HG03108 (cell line): ENCODE measurements at regions not wholly inside any gene's neighbourhood (a gene's known extent, or its start where the extent isn't known, plus 50 kb on each side); places are given as distances from the start of the nearest gene placed in this dataset.

Experiments used
- ATAC-seq: cut with Tn5 transposase; IDR thresholded peaks from one replicate; pipeline ENCODE4 v1.9.1; 2021; ENCODE audit warnings: moderate library complexity; ENCODE audit not compliant: unreplicated experiment

GRCh38 chr1:14511796-14512585, 86.5 kb upstream of the KAZN start:
- no peak for ATAC-seq

DNA sequence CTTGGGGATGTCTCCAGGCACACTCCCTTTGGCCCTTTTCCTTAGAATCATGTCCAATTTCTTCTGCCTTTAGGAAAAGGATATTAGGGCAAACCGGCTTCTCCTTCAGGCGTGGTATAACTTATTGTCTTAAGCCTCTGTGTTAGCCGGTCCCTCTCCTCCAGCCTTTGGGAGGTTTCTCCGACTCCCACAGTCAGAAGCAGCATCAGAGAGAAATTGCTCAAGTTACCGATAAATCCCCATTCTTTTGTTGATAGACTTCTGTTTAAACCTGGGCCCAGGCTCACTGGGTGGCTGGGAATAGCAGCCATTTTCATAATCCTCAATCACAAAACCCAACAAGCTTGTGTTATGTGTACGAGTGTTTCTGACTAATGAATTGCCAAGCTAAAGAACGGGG, 85.4 kb upstream of the KAZN start:
- ATAC-seq = no peak

DNA sequence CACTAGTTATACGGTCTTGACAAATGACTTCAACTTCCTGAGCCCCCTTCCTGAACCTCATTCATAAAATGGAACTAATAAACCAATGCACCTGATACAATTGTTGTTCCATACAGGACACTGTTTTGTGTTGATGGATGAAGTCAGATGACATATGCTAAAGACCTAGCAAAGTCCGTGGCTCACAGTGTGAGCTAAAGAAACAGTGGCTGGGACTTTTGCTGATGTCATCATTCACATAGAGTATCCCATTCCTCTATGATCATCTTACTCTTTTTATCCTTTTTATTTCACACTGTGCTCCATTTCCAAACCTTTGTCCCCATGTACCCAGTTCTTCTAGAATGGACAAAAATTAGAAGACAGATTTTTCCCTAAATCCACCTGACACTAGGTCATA, 83.7 kb upstream of the KAZN start:
- ATAC-seq = no peak

GRCh38 chr1:14516974-14517840, 81.3 kb upstream of the KAZN start:
- ATAC-seq = no peak

- no peak for ATAC-seq
These were observed 80.7 kb upstream of the KAZN start for GRCh38 chr1:14517841-14518180.

DNA sequence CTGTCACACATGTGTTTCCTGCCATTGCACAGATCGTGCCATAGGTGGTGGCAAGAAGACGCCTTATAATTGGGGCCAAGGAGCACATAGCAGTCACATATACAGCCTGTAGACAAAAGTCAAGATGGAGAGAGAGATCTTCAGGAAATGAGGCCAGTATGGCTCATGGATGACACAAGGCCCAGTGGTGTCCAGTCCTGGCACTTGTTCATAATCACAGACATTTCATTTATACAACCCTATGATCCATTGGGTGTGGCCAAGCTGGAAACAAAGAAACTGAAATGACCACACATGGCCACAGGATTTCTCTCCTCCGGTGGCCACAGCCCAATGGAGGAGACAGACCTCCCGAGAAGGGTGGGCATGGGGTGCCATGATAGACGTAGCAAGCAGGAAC, 78.5 kb upstream of the KAZN start:
- no peak for ATAC-seq

DNA sequence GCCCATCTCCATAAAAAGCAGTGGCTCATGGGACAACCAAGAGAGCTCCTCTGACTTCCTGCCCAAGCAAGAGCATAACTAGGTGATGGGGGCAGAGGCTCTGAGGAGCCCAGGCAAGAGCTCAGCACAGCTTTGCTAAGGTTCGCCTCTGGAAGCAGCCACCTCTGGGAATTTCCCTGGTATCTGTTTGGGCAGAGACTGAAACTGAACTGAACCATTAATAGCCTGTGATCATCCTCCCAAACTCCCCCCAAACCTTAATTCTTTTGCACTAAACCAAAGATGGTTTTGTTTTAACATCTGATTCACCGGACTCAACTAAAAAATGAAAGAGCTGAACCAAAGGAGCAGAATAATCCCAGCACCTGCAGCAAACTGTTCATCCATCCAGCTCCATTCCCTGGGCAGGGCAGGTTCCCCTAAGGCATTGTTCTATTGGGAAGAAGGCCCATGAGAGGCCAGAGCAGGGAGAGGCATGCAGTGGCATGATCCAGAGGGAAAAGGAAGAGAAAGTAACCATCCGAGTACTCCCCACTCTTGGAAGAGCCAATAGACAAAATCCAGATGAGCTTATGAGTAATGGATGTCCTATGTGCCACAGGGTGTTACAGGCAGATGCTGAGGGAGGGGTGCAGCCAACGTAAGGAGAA, 77.8 kb upstream of the KAZN start:
- ATAC-seq = no peak

GRCh38 chr1:14521622-14522021, 76.9 kb upstream of the KAZN start:
- ATAC-seq = no peak

DNA sequence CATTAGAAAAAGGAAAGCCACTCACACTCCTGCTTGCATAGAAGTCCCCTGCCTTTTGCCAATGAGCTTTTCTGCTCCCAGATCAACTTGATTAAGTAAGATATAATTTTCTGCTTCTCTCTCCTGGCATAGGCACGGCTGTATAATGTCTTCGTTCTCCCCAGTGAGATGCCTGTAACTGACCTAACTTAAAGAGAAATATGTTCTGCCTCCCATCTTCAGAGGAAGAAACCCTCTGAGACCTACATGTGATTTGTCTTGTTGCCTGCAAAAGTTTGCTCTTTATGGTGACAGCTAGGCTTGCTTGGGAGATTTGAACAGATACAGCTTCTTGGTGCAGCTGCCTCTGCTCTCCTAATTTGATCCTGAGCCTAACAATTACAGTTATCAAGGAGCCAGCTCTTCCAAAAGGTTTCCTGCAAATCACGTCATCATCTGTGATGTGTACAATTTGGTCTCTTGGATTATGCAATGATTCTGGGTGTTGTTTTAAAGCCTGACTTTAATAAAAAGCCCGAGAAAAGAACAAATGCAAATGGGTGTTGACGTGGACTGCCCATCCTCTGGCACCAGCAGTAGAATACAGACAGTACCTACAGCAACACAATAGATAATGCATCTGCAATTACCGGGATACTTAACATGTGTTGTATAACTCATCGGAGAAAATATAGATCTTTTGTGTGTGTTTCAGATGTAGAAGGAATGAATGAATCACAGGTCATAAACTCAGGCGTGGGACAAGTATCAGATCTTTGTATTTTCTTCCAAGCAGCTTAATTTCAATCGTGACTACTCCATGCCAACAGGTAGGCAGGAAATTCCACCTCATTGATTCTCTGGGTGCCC, 76.2 kb upstream of the KAZN start:
- ATAC-seq = no peak

- ATAC-seq = no peak
These were observed 75.6 kb upstream of the KAZN start for GRCh38 chr1:14522926-14523241.

DNA sequence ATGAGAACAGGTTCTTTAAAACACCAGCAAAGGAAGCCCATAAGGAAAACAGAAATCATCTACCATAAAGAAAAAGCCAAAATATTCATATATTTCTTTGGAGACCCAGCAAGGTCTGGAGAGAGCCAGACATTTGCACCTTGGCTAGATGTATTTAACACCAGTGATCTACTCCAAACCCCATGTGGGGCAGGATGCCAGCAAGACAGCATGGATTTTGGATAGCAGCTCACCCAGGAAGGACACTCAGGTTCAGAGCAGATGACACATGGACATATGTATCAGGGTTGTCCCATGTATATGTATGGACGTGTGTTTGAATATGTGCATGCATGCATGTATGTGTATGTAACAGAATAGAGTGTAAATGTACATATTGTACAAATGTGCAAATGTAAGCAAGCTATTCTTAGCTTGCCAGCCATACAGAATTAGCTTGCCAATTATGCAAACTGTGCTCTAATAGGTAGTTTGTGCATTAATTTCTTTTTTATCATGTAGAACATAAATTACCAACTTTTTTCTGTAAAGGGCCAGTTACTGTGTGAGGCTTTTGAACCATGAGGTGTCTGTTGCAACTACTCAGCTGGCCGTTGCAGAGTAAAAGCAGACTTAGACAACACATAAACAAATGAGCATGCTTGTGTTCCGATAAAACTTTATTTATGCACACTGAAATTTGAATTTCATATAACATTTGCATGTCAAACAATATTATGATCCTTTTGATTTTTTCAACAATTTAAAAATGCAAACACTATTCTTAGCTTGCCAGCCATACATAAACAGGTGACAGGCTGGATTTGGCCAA, 73.5 kb upstream of the KAZN start:
- ATAC-seq = no peak

- no peak for ATAC-seq
These were observed 69.0 kb upstream of the KAZN start for GRCh38 chr1:14529475-14529874.

GRCh38 chr1:14531519-14531918, 67.0 kb upstream of the KAZN start:
- ATAC-seq = no peak

GRCh38 chr1:14535619-14536355, 62.7 kb upstream of the KAZN start:
- ATAC-seq = no peak

DNA sequence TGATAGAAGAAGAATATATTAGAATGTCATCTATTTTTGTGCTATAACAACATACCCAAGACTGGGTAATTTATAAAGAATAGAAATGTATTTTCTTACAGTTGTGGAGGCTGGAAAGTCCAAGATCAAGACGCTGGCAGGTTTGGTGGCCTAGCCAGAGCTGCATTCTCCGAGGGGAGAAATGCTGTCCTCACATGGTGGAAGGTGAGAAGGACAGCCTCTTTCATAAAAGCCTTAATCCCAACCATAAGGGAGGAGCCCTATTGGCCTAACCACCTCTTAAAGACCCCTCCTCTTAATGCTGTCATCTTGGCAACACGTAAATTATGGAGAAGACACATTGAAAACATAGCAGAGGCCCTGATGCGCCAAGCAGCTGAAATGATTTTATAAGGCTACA, 60.1 kb upstream of the KAZN start:
- no peak for ATAC-seq

GRCh38 chr1:14539309-14539708, 59.2 kb upstream of the KAZN start:
- ATAC-seq = no peak

DNA sequence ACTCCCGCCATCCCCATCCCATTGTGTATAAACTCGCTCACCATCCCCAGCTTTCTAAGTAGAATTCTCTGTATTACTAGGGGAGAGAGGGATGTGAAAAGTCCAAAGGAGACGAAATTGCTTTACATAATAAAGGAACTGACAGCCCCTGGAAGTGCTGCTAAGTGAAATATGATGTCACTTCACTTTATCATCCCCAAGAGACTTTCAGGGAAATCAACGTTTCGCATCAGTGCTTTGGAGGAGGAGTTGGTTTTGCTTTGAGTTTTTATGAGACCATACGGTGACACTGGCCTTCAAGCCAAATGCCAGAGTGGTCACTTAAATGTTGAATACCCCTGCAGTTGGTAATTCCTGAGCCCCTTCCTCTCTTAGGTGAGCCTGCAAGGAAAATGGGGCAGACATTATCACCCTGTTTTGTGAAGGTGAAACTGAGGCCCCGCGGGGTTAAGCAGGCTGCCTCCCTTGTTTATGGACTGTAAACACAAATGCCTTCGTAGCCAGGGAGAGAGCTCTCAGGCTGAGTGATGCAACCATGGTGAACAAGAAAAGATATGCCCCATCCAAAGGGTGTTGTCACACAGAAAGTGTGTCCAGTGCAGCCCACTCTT, 58.4 kb upstream of the KAZN start:
- ATAC-seq = no peak

- no peak for ATAC-seq
These were observed 57.1 kb upstream of the KAZN start for GRCh38 chr1:14541348-14541747.

DNA sequence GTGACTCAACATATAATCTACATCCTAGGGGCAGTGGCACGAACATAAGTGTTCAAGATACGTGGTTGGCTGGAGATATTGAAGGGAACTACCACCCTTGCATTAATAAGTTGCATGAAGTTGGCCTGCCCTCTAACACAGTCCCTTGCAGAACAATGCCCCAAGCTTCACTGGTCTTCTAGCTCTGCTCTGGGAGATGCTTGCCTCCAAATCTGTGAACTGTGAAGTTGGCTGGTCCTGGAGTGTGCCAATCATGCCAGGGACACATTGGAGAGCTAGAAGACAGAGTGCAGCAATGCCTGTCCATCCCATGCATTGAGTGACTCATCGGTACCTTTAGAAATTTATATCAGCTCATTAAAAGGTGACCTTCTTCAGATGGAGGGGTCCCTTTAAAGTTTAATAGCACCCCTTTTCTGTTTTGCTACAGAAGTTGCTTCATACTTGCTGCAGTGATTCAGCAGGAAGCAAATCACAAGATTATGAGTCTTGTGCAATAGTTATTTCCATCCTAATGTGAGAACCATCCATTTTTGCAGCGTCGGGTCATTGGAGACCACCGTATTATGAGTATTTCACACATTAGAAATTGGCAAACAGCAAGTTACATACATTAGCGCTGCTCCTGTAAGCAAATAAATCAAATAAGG, 55.2 kb upstream of the KAZN start:
- ATAC-seq = no peak
